HK-2 (cell line): ENCODE measurements at regions not wholly inside any gene's neighbourhood (a gene's known extent, or its start where the extent isn't known, plus 50 kb on each side); places are given as distances from the start of the nearest gene placed in this dataset.
"Not testable (repeated sequence)": the region's sequence is repeated elsewhere in the genome, so short reads cannot be mapped to it uniquely, and the experiment has no call there.

Experiments
- DNase-seq: peaks from one replicate; pipeline ENCODE4 v3.0.0-alpha.2; 2018; ENCODE audit not compliant: unreplicated experiment

DNA sequence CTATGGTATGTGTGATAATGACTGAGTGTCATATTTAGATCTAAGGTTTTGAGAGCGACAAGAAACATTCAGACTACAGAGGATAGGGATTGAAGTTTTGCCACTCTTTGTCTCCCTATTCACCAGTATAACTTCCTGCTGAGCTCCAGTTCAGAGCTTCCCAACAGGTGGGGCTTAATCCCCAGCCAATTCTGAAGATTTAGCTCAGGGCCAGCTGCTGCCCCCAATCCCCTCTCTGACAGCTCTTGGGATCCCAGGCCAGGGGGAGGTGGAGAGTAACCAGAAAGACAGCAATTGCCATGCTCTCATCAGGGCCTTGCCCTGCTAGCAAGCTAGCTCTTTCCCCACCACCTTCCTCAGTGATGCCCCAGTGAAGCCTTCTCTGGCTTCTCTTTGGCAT, 57.8 kb downstream of the TRIL start:
- DNase-seq: no peak

DNA sequence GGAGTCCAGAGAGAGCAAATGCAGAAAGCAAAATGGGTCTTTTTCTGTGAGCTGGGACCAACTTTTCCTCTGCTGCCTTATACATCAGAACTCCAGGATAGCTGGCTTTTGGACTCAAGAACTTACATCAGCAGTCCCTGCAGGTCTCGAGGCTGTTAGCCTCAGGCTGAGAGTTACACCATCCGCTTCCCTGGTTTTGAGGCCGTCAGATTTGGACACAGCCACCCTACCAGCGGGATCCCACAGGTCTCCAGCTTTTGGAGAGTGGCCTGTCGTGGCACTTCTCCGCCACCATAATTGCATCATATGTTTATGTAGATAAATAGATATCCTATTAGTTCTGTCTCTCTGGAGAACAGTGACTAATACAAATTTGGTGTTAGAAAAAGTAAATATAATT, 64.2 kb downstream of the TRIL start:
- DNase-seq: no peak

DNA sequence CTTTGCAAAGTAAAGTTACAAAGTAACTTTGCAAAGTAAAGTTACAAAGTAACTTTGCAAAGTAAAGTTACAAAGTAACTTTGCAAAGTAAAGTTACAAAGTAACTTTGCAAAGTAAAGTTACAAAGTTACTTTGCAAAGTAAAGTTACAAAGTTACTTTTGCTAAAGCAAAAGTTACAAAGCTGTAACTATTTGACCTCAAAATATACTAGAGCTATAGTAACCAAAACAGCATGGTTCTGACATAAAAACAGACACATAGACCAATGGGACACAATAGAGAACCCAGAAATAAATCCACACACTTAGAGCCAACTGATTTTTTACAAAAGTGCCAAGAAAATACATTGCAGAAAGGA, 66.3 kb downstream of the TRIL start:
- DNase-seq: not testable (repeated sequence)

DNA sequence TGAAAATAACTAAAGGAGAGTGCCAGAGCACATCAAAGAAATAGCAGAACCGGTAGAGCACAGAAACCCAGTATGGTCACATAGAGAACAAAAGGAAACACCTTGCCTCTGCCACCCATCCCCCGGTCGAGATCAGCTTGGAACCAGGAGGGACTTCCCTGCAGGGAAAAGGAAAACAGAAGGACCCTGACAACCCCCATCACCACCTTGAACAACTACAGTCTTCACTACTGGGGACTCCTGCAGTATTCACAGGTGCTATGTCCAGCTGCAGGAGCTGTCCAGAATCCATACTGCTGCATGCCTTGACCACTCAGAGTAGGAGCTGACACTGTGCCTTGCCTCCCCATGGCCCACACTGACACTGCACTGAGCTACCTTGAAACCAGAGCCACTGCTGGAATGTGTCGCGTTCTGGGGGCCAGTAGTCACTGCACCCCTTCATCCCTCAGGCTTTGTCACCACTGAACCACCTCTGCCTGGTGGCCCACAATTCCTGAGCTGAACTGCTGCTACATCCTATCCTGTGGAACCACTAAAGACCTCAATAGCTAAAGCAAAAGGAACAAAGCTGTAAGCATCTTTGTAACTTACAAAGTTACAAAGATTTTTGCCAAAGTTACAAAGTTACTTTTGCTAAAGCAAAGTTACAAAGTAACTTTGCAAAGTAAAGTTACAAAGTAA, 66.8 kb downstream of the TRIL start:
- DNase-seq: peak; percentile 33

DNA sequence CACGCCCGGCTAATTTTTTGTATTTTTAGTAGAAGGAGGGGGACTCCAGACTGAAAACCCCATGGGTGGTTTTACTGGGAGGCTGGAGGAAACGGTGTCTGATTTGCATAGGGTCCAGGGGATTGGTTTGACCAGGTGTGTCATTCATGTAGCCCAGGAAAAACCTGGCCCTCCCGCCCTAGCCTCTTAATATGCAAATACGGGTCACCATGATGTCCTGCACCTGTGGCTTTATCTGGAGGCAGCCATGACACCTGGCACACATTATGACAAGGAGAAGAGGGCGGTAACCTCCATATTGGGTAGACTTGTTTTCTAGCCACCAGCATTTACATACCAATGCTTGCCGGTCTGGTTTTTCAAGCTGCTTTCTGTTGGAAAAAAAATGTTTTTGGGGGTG, 68.0 kb downstream of the TRIL start:
- no peak for DNase-seq

DNA sequence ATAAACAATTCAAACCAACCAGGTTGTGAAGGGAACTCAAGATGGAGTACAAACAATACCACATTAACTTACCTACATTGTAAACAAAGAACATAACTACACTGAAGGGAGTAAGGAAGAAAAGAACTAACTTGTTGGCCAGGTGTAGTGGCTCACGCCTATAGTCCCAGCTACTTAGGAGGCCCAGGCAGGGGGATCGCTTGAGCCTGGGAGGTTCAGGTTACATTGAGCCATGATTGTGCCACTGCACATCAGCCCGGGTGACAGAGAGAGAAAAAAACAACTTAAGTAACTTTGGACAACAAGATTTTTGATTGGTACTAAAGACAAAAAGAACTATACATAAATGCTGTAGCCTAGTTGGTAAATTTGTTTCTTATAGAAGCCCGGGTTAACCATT, 68.8 kb downstream of the TRIL start:
- DNase-seq: no peak

DNA sequence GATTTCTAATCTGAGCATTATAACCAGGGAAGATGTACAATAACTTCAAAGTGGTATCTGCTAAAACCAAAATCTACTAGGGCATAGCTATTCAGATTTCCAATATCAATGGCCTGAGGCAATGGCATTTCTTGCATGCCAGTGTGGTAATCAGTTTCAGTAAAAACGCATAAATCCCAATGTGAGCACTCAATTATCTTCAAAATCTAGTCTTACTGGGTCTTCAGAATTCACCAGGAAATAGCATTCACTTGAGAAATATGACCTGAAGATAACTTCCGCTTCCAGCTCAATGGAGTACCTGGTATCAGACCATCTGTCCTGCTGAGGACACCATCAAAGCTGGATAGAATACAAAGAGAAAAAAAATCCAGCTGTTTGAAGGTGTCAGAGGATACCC, 72.4 kb downstream of the TRIL start:
- no peak for DNase-seq

DNA sequence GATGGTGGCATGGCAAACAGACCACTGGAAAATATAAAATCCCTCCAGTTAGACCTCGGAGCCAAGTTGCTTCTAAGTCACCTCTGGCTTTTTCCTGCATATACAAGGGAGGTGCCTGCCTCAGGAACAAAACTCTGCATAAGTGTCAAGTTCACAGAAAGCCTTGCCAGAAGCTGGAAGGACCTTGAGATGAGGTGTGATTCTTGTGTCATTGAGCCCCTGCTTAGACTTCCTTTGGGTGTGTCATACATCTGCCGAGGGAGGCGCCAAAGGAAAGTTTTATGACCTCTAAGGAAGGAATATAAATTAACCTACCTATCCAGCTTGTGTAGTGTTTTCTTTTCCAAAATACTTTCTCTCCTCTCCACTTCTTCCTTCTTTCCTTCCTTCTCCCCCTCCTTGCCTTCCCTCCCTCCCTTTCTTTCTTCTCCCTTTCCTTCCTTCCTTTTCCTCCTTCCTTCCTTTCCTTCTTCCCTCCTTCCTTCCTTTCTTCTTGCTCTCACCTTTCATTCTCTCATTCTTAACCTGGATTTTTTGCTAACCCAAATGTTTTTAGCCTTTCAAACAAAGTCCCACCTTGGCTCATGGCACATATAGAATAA, 75.2 kb downstream of the TRIL start:
- DNase-seq: no peak

DNA sequence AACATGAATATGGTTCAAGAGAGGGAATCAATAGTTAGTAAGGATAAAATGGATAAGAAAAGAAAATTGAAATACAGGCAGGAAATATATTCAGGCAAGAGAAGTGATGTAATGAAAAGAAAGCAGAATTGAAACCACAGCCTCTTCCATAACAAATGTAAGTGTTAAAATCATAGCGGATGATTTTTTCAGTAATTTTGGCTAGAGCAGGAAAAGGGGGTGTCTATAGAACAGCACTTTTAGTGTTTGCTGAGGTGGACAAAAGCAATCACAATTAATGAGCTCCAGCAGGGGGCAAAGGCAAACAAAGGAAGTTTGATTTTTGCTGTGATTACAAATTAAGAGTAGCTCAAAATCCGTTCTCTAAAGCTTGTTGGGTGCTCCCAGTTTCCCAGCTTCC, 79.0 kb downstream of the TRIL start:
- no peak for DNase-seq

DNA sequence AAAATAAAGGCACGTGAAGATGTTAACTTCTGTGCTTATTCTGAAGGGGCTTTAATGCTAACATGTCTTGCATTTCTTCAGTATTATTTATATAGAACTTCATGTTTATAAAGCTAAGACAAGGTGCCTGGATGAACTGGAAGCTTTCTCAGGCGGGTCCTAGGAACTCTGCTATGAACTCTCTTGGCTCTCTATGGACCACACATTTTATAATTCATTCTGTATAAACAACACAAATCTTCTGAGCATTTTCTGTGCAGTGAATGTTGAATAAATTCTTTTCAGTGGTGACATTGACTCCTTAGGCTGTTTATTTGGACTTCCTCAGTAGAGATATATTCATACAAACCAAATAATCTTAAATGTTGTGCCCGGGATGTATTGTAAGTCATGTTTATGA, 79.6 kb downstream of the TRIL start:
- DNase-seq: no peak
